ENCODE measurements at regions not wholly inside any gene's neighbourhood (a gene's known extent, or its start where the extent isn't known, plus 50 kb on each side); places are given as distances from the start of the nearest gene placed in this dataset.

GRCh38 chr2:4272261-4272858 lies 569.0 kb downstream of the DCDC2C start:
- no peak overlapping the region for H3K4me3 ChIP-seq (ENCODE audit: low read depth, low read length)
- TF ChIP-seq CTCF (IDR thresholded peaks at IDR 0.05; ENCODE audit: insufficient read depth, low read length): no peak
- DNase-seq (ENCODE audit: low read depth): no peak

- TF ChIP-seq CTCF (IDR thresholded peaks at IDR 0.05; ENCODE audit: insufficient read depth, low read length): no peak
- no peak for DNase-seq (ENCODE audit: low read depth)
- H3K4me3 ChIP-seq (ENCODE audit: low read depth, low read length): no peak overlapping the region
Measured at GRCh38 chr2:4278392-4278791, 575.0 kb downstream of the DCDC2C start.

- no peak for DNase-seq (ENCODE audit: low read depth)
- no peak for TF ChIP-seq CTCF (IDR thresholded peaks at IDR 0.05; ENCODE audit: insufficient read depth, low read length)
- no peak overlapping the region for H3K4me3 ChIP-seq (ENCODE audit: low read depth, low read length)
Measured at GRCh38 chr2:4279431-4279830, 576.1 kb downstream of the DCDC2C start.

GRCh38 chr2:4291430-4291829 lies 588.1 kb downstream of the DCDC2C start:
- no peak for DNase-seq (ENCODE audit: low read depth)
- TF ChIP-seq CTCF (IDR thresholded peaks at IDR 0.05; ENCODE audit: insufficient read depth, low read length): no peak
- H3K4me3 ChIP-seq (ENCODE audit: low read depth, low read length): no peak overlapping the region

GRCh38 chr2:4295680-4296079 lies 592.3 kb downstream of the DCDC2C start:
- no peak for TF ChIP-seq CTCF (IDR thresholded peaks at IDR 0.05; ENCODE audit: insufficient read depth, low read length)
- no peak overlapping the region for H3K4me3 ChIP-seq (ENCODE audit: low read depth, low read length)
- DNase-seq (ENCODE audit: low read depth): no peak

- no peak for TF ChIP-seq CTCF (IDR thresholded peaks at IDR 0.05; ENCODE audit: insufficient read depth, low read length)
- no peak for DNase-seq (ENCODE audit: low read depth)
- H3K4me3 ChIP-seq (ENCODE audit: low read depth, low read length): no peak overlapping the region
Measured at GRCh38 chr2:4300616-4301015, 597.2 kb downstream of the DCDC2C start.

GRCh38 chr2:4324531-4324930 lies 621.2 kb downstream of the DCDC2C start:
- TF ChIP-seq CTCF (IDR thresholded peaks at IDR 0.05; ENCODE audit: insufficient read depth, low read length): no peak
- no peak for DNase-seq (ENCODE audit: low read depth)
- no peak overlapping the region for H3K4me3 ChIP-seq (ENCODE audit: low read depth, low read length)
